ENCODE measurements at regions not wholly inside any gene's neighbourhood (a gene's known extent, or its start where the extent isn't known, plus 50 kb on each side); places are given as distances from the start of the nearest gene placed in this dataset.
"Not testable (repeated sequence)": the region's sequence is repeated elsewhere in the genome, so short reads cannot be mapped to it uniquely, and the experiment has no call there.

DNA sequence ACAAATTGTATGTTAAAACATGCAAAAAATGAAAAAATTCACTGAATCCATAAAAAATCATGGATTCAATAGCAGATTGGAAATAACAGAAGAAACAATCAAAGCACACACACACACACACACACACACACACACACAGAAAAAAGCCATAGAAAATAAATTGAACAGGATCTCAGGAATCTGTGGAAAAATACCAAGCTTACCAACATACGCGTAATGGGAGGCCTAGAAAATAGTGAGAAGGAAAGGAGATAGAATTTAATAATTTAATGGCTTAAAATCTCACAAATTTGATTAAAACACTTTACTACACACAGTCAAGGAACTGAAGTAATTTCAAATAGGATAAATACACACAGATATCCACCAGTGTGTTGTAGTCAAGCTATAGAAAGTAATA is 1671.5 kb upstream of the PIK3C3 start:
- H3K27me3 ChIP-seq: no peaks in the 10 kb centered on the region
- intact Hi-C loops (cut with DNase I; ENCODE audit: low total_unique reads): no loop called here
- no peak for DNase-seq (ENCODE audit: low spot score in 2 of 2)
- no peaks in the 10 kb centered on the region for H3K36me3 ChIP-seq
- H3K9me3 ChIP-seq: peaks cover 0 to 4% of the 10 kb centered on the region in 2 donors
- H3K4me1 ChIP-seq: no peaks in the 10 kb centered on the region
- TF ChIP-seq CTCF (IDR thresholded peaks at IDR 0.05): no peak
- TF ChIP-seq POLR2A (IDR thresholded peaks at IDR 0.05): no peak
- no peak for TF ChIP-seq POLR2AphosphoS5 (IDR thresholded peaks at IDR 0.05)
- H3K27ac ChIP-seq: no peak overlapping the region
- H3K4me3 ChIP-seq: no peak overlapping the region

DNA sequence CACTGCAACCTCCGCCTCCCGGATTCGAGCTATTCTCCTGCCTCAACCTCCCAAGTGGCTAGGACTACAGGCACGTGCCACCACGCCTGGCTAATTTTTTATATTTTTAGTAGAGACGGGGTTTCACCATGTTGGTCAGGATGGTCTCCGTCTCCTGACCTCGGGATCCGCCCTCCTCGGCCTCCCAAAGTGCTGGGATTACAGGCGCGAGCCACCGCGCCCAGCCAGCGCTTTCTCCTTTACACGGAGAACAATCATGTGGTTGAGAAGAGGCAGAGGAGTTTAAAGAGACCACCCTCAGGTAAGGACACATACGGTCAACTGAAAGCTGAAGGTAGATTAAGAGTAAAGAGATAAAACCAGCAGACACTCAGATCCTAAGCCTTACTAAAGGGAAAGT is 1673.7 kb upstream of the PIK3C3 start:
- H3K9me3 ChIP-seq; H3K36me3 ChIP-seq; H3K27me3 ChIP-seq; DNase-seq (ENCODE audit: low spot score in 2 of 2); H3K27ac ChIP-seq; intact Hi-C loops (cut with DNase I; ENCODE audit: low total_unique reads); H3K4me3 ChIP-seq; H3K4me1 ChIP-seq: not testable (repeated sequence)

- no peak for TF ChIP-seq POLR2AphosphoS5 (IDR thresholded peaks at IDR 0.05)
- TF ChIP-seq POLR2A (IDR thresholded peaks at IDR 0.05): no peak
- no peak for TF ChIP-seq CTCF (IDR thresholded peaks at IDR 0.05)
- Histone ChIP-seq H3K27ac (no peak overlapping the region), H3K4me1 (no peaks in the 10 kb centered on the region), H3K4me3 (no peak overlapping the region), H3K36me3 (no peaks in the 10 kb centered on the region), H3K27me3 (no peaks in the 10 kb centered on the region), H3K9me3 (no peaks in the 10 kb centered on the region)
- DNase-seq (ENCODE audit: low spot score in 2 of 2): no peak
- intact Hi-C loops (cut with DNase I; ENCODE audit: low total_unique reads): loop anchor here (5.0 kb wide), 1 partner anchor 323 kb away; no protein-coding TSS in a partner anchor
Measured at GRCh38 chr18:40274618-40275196, 1680.3 kb upstream of the PIK3C3 start.

DNA sequence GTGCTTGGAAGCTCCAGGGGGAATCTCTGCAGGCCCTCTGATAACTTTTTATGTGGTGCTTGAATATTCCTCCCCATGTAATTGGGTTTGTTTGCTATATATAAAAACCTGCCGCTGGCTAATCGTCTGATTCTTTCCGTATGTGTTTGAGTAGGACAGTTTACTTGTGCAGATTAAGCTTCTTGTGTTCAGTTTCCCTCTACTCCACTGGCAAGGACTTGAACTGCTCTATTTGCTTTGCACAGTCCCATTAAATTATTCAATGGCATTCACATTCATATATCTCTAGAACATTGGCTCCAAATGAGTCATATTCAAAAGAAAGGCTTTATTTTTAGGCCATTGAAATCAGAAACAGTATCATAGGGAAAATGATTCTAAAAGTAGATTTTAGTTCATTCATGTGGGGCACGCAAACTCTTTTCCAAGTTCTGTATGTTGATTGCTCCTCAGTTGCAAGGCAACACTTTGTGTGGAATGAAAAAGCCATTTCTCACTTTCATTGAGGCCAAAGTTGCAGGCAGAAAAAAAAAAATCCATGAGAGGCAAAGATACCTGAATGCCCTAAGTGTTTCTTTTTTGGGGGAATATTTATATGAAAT is 1682.3 kb upstream of the PIK3C3 start:
- no peak for DNase-seq (ENCODE audit: low spot score in 2 of 2)
- intact Hi-C loops (cut with DNase I; ENCODE audit: low total_unique reads): loop anchor here (5.0 kb wide), 1 partner anchor 325 kb away; no protein-coding TSS in a partner anchor
- no peak overlapping the region for H3K27ac ChIP-seq

DNA sequence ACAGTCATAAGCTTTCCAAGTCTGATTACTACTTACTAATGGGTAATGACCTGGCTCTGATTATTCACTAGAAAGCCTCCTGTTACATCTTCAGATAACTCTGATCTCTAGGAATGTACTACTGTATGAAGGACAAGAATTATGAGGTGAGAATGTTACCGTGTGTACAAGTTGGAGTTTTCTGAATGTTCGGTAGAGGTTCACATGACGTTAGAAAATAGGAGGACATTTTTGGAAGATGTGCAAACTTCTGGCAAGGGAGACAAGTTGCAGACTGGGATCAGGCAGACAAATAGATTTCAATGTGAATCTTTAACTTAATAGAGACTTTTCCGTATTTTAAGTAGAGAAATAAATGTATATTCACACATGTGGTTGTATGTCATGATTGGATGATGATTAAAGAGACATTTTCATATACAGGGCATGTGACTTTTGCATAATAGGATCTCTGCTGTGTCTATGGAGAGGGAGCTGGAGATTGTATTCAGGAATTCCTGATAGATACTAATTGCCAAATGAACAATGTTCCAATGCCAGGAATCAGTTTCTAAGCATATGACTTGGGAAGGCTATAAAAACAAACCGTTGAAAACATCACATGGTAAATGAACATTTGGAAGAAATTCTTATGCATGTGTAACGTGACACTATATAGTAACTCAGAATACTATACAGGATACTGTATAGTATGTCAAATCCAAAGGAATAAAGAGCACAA is 1695.8 kb upstream of the PIK3C3 start:
- H3K9me3 ChIP-seq: peaks cover 0 to 3% of the 10 kb centered on the region in 2 donors
- intact Hi-C loops (cut with DNase I; ENCODE audit: low total_unique reads): no loop called here
- H3K4me1 ChIP-seq: no peaks in the 10 kb centered on the region
- no peak for DNase-seq (ENCODE audit: low spot score in 2 of 2)
- no peaks in the 10 kb centered on the region for H3K36me3 ChIP-seq
- TF ChIP-seq POLR2A (IDR thresholded peaks at IDR 0.05) (no peak), CTCF (IDR thresholded peaks at IDR 0.05) (no peak), POLR2AphosphoS5 (IDR thresholded peaks at IDR 0.05) (no peak)
- H3K27me3 ChIP-seq: no peaks in the 10 kb centered on the region
- no peak overlapping the region for H3K27ac ChIP-seq
- H3K4me3 ChIP-seq: no peak overlapping the region

More for the DNA sequence above, 1682.3 kb upstream of the PIK3C3 start:
- no peak for TF ChIP-seq POLR2A (IDR thresholded peaks at IDR 0.05)
- TF ChIP-seq POLR2AphosphoS5 (IDR thresholded peaks at IDR 0.05): no peak
- TF ChIP-seq CTCF (IDR thresholded peaks at IDR 0.05): no peak
- no peaks in the 10 kb centered on the region for H3K9me3 ChIP-seq
- no peaks in the 10 kb centered on the region for H3K36me3 ChIP-seq
- no peaks in the 10 kb centered on the region for H3K27me3 ChIP-seq
- no peaks in the 10 kb centered on the region for H3K4me1 ChIP-seq
- H3K4me3 ChIP-seq: no peak overlapping the region
